SK-N-SH treated with all-trans-retinoic acid at 6 μM for 48 hours (cell line): ENCODE measurements at regions not wholly inside any gene's neighbourhood (a gene's known extent, or its start where the extent isn't known, plus 50 kb on each side); places are given as distances from the start of the nearest gene placed in this dataset.

Experiments used
- ATAC-seq: fragments of 200-7000 bp; cut with Tn5 transposase; 3 replicates; pipeline ENCODE4 v1.9.1; 2020; ENCODE audit warnings: mild to moderate bottlenecking, moderate library complexity
- BACH2 ChIP-seq: fragments of 250-450 bp; sonication (Bioruptor Pico); IDR thresholded peaks from 2 replicates; pipeline ENCODE4 v1.9.0; 2021; ENCODE audit warnings: mild to moderate bottlenecking, borderline replicate concordance
- CSDC2 ChIP-seq: fragments of 250-450 bp; sonication (Bioruptor Pico); IDR thresholded peaks from 2 replicates; pipeline ENCODE4 v1.5.0; 2020; ENCODE audit warnings: mild to moderate bottlenecking, moderate library complexity
- CSRNP3 ChIP-seq: fragments of 250-450 bp; sonication (Bioruptor Pico); IDR thresholded peaks from 2 replicates; pipeline ENCODE4 v1.5.1; 2021; ENCODE audit warnings: mild to moderate bottlenecking, moderate library complexity
- ESRRG ChIP-seq: fragments of 250-450 bp; sonication (Bioruptor Pico); IDR thresholded peaks from 2 replicates; pipeline ENCODE4 v1.6.1; 2021; ENCODE audit warnings: mild to moderate bottlenecking
- GLIS3 ChIP-seq: fragments of 250-450 bp; sonication (Bioruptor Pico); IDR thresholded peaks from 2 replicates; pipeline ENCODE4 v1.5.0; 2020; ENCODE audit warnings: mild to moderate bottlenecking, moderate library complexity
- ISL1 ChIP-seq: fragments of 250-450 bp; sonication (Bioruptor Pico); IDR thresholded peaks from 2 replicates; pipeline ENCODE4 v2.1.2; 2022; ENCODE audit warnings: mild to moderate bottlenecking, moderate library complexity
- OSR1 ChIP-seq: fragments of 250-450 bp; sonication (Bioruptor Pico); IDR thresholded peaks from 2 replicates; pipeline ENCODE4 v1.8.0; 2022; ENCODE audit warnings: moderate library complexity, mild to moderate bottlenecking, inconsistent platforms
- POU6F1 ChIP-seq: fragments of 250-450 bp; sonication (Bioruptor Pico); IDR thresholded peaks from 2 replicates; pipeline ENCODE4 v1.8.0; 2021; ENCODE audit warnings: low read depth, mild to moderate bottlenecking, moderate library complexity, borderline replicate concordance
- PPARA ChIP-seq: fragments of 250-450 bp; sonication (Bioruptor Pico); IDR thresholded peaks from 2 replicates; pipeline ENCODE4 v1.5.0; 2020; ENCODE audit warnings: mild to moderate bottlenecking, borderline replicate concordance
- RARB ChIP-seq: fragments of 250-450 bp; sonication (Bioruptor Pico); IDR thresholded peaks from 2 replicates; pipeline ENCODE4 v1.8.0; 2021; ENCODE audit warnings: mild to moderate bottlenecking, moderate library complexity
- SNAI2 ChIP-seq: fragments of 250-450 bp; sonication (Bioruptor Pico); IDR thresholded peaks from 2 replicates; pipeline ENCODE4 v1.5.0; 2020; ENCODE audit warnings: mild to moderate bottlenecking, moderate library complexity
- TCF4 ChIP-seq: fragments of 250-450 bp; sonication (Bioruptor Pico); IDR thresholded peaks from 2 replicates; pipeline ENCODE4 v1.8.0; 2021; ENCODE audit warnings: mild to moderate bottlenecking, moderate library complexity, borderline replicate concordance
- TOX ChIP-seq: fragments of 250-450 bp; sonication (Bioruptor Pico); IDR thresholded peaks from 2 replicates; pipeline ENCODE4 v1.8.0; 2021; ENCODE audit warnings: mild to moderate bottlenecking, moderate library complexity, borderline replicate concordance
- ZC3H10 ChIP-seq: fragments of 250-450 bp; sonication (Bioruptor Pico); IDR thresholded peaks from 2 replicates; pipeline ENCODE4 v1.5.1; 2021; ENCODE audit warnings: mild to moderate bottlenecking, moderate library complexity
- ZFP3 ChIP-seq: fragments of 250-450 bp; sonication (Bioruptor Pico); IDR thresholded peaks from 2 replicates; pipeline ENCODE4 v1.5.0; 2020; ENCODE audit warnings: mild to moderate bottlenecking, moderate library complexity
- ZFP30 ChIP-seq: fragments of 450-650 bp; formaldehyde crosslinking; IDR thresholded peaks from 2 replicates; pipeline ENCODE4 v1.5.0; 2022; ENCODE audit warnings: mild to moderate bottlenecking, moderate library complexity
- ZNF565 ChIP-seq: fragments of 450-650 bp; formaldehyde crosslinking; conservative IDR thresholded peaks from 2 replicates; pipeline ENCODE4 v1.5.0; 2020; ENCODE audit warnings: low read depth, mild to moderate bottlenecking, moderate library complexity
- ZNF70 ChIP-seq: fragments of 450-650 bp; formaldehyde crosslinking; IDR thresholded peaks from 2 replicates; pipeline ENCODE4 v1.5.0; 2020; ENCODE audit warnings: mild to moderate bottlenecking, moderate library complexity
- TF ChIP-seq, protein P1 (sequence below): fragments of 250-450 bp; sonication (Bioruptor Pico); IDR thresholded peaks from 2 replicates; pipeline ENCODE4 v1.5.0; 2020; ENCODE audit warnings: mild to moderate bottlenecking, moderate library complexity
- TF ChIP-seq, protein P2 (sequence below): fragments of 250-450 bp; sonication (Bioruptor Pico); IDR thresholded peaks from 2 replicates; pipeline ENCODE4 v1.5.1; 2020; ENCODE audit warnings: low read depth, mild to moderate bottlenecking, moderate library complexity
- TF ChIP-seq, protein P3 (sequence below): fragments of 250-450 bp; sonication (Bioruptor Pico); IDR thresholded peaks from 2 replicates; pipeline ENCODE4 v1.8.0; 2020; ENCODE audit warnings: mild to moderate bottlenecking, moderate library complexity, borderline replicate concordance

GRCh38 chr2:65598264-65598663 lies 165.9 kb upstream of the SPRED2 start:
- TF ChIP-seq CSRNP3 (CRISPR knock-in tag): peak; percentile 87
- TF ChIP-seq, protein P1, sequence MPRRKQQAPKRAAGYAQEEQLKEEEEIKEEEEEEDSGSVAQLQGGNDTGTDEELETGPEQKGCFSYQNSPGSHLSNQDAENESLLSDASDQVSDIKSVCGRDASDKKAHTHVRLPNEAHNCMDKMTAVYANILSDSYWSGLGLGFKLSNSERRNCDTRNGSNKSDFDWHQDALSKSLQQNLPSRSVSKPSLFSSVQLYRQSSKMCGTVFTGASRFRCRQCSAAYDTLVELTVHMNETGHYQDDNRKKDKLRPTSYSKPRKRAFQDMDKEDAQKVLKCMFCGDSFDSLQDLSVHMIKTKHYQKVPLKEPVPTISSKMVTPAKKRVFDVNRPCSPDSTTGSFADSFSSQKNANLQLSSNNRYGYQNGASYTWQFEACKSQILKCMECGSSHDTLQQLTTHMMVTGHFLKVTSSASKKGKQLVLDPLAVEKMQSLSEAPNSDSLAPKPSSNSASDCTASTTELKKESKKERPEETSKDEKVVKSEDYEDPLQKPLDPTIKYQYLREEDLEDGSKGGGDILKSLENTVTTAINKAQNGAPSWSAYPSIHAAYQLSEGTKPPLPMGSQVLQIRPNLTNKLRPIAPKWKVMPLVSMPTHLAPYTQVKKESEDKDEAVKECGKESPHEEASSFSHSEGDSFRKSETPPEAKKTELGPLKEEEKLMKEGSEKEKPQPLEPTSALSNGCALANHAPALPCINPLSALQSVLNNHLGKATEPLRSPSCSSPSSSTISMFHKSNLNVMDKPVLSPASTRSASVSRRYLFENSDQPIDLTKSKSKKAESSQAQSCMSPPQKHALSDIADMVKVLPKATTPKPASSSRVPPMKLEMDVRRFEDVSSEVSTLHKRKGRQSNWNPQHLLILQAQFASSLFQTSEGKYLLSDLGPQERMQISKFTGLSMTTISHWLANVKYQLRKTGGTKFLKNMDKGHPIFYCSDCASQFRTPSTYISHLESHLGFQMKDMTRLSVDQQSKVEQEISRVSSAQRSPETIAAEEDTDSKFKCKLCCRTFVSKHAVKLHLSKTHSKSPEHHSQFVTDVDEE (CRISPR knock-in tag): peak; percentile 69; the same call in 1 of the 2 replicates
- peak; percentile 41; the same call in 1 of the 2 replicates for TF ChIP-seq TCF4 (CRISPR knock-in tag)
- peak; percentile 57; the same call in 1 of the 2 replicates for TF ChIP-seq SNAI2 (CRISPR knock-in tag)
- TF ChIP-seq ZC3H10 (CRISPR knock-in tag): no peak
- TF ChIP-seq ISL1 (CRISPR knock-in tag): peak; percentile 99
- TF ChIP-seq GLIS3: peak; percentile 45
- TF ChIP-seq ZFP30: no peak
- TF ChIP-seq, protein P2, sequence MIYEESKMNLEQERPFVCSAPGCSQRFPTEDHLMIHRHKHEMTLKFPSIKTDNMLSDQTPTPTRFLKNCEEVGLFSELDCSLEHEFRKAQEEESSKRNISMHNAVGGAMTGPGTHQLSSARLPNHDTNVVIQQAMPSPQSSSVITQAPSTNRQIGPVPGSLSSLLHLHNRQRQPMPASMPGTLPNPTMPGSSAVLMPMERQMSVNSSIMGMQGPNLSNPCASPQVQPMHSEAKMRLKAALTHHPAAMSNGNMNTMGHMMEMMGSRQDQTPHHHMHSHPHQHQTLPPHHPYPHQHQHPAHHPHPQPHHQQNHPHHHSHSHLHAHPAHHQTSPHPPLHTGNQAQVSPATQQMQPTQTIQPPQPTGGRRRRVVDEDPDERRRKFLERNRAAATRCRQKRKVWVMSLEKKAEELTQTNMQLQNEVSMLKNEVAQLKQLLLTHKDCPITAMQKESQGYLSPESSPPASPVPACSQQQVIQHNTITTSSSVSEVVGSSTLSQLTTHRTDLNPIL: peak; percentile 96
- TF ChIP-seq, protein P3, sequence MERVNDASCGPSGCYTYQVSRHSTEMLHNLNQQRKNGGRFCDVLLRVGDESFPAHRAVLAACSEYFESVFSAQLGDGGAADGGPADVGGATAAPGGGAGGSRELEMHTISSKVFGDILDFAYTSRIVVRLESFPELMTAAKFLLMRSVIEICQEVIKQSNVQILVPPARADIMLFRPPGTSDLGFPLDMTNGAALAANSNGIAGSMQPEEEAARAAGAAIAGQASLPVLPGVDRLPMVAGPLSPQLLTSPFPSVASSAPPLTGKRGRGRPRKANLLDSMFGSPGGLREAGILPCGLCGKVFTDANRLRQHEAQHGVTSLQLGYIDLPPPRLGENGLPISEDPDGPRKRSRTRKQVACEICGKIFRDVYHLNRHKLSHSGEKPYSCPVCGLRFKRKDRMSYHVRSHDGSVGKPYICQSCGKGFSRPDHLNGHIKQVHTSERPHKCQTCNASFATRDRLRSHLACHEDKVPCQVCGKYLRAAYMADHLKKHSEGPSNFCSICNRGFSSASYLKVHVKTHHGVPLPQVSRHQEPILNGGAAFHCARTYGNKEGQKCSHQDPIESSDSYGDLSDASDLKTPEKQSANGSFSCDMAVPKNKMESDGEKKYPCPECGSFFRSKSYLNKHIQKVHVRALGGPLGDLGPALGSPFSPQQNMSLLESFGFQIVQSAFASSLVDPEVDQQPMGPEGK (CRISPR knock-in tag): peak; percentile 59; the same call in 1 of the 2 replicates
- no peak for TF ChIP-seq POU6F1 (CRISPR knock-in tag)
- peak; percentile 95 for TF ChIP-seq ESRRG (CRISPR knock-in tag)
- peak; percentile 74; the same call in 1 of the 2 replicates for TF ChIP-seq CSDC2 (CRISPR knock-in tag)
- peak; percentile 83 for TF ChIP-seq ZFP3 (CRISPR knock-in tag)
- no peak for ATAC-seq

DNA sequence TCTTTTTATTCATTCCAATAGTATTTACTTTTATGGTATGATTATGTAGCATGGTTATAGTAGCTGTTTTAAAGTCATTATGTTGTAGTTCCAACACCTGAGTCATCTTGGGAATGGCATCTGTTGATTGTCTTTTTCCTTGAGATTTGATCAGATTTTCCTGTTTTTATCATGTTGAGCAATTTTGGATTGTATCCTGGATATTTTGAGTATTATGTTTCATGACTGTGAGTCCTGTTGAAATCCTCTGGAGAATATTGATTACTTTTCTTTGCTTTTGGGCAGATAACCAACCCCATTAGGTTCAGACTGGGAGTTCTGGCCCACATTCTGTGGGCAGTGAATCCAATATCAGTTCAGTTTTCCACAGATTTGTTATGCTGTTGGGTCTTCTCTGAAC lies 163.2 kb upstream of the SPRED2 start:
- TF ChIP-seq ISL1 (CRISPR knock-in tag): peak; percentile 49; the same call in 1 of the 2 replicates
- TF ChIP-seq PPARA (CRISPR knock-in tag): no peak
- no peak for TF ChIP-seq SNAI2 (CRISPR knock-in tag)
- ATAC-seq: no peak

- ATAC-seq: no peak
- TF ChIP-seq ZFP30 (no peak), ZNF565 (CRISPR knock-in tag) (no peak), TOX (CRISPR knock-in tag) (no peak), TCF4 (CRISPR knock-in tag) (no peak), BACH2 (CRISPR knock-in tag) (no peak), ZNF70 (CRISPR knock-in tag) (no peak), ESRRG (CRISPR knock-in tag) (no peak), PPARA (CRISPR knock-in tag) (no peak), CSDC2 (CRISPR knock-in tag) (no peak), ZFP3 (CRISPR knock-in tag) (no peak), OSR1 (CRISPR knock-in tag) (no peak), RARB (CRISPR knock-in tag) (no peak)
- TF ChIP-seq, protein P1 (CRISPR knock-in tag): no peak
- TF ChIP-seq, protein P2: no peak
Observed at GRCh38 chr2:65594150-65594549, 161.8 kb upstream of the SPRED2 start.
